Mucosa of stomach (tissue), 1 donor: ENCODE measurements at regions not wholly inside any gene's neighbourhood (a gene's known extent, or its start where the extent isn't known, plus 50 kb on each side); places are given as distances from the start of the nearest gene placed in this dataset.

Source experiments
- H3K27me3 ChIP-seq: one replicate; pipeline ENCODE4 v1.7.0; 2013; ENCODE audit warnings: mild to moderate bottlenecking, low read length; ENCODE audit not compliant: control insufficient read depth, insufficient read depth
- H3K36me3 ChIP-seq: one replicate; pipeline ENCODE4 v1.7.0; 2013; ENCODE audit warnings: low read length; ENCODE audit not compliant: control insufficient read depth, insufficient read depth
- H3K4me1 ChIP-seq: one replicate; pipeline ENCODE4 v1.7.0; 2013; ENCODE audit warnings: mild to moderate bottlenecking, low read length; ENCODE audit not compliant: control insufficient read depth, insufficient read depth
- H3K4me3 ChIP-seq: one replicate; pipeline ENCODE4 v1.7.0; 2013; ENCODE audit warnings: low read length
- H3K9ac ChIP-seq: one replicate; pipeline ENCODE4 v1.7.0; 2013; ENCODE audit warnings: mild to moderate bottlenecking, low read length, moderate library complexity
- H3K9me3 ChIP-seq: one replicate; pipeline ENCODE4 v1.7.0; 2013; ENCODE audit warnings: mild to moderate bottlenecking, low read length, moderate library complexity; ENCODE audit not compliant: control insufficient read depth
- donor health status: Pancreatic carcinoma.

- Histone ChIP-seq H3K4me1 (no peaks in the 10 kb centered on the region), H3K4me3 (no peak overlapping the region), H3K9ac (no peak overlapping the region), H3K36me3 (no peaks in the 10 kb centered on the region), H3K27me3 (no peaks in the 10 kb centered on the region), H3K9me3 (no peaks in the 10 kb centered on the region)
These were observed 260.8 kb downstream of the BCOR start for GRCh38 chrX:39836802-39837420.

- H3K9ac ChIP-seq, result no peak overlapping the region
- no peaks in the 10 kb centered on the region for H3K4me1 ChIP-seq
- H3K36me3 ChIP-seq, result no peaks in the 10 kb centered on the region
- H3K9me3 ChIP-seq, result no peaks in the 10 kb centered on the region
- no peak overlapping the region for H3K4me3 ChIP-seq
- H3K27me3 ChIP-seq, result no peaks in the 10 kb centered on the region
These were observed 260.1 kb downstream of the BCOR start for GRCh38 chrX:39837688-39838087.

- H3K27me3 ChIP-seq, result no peaks in the 10 kb centered on the region
- no peaks in the 10 kb centered on the region for H3K36me3 ChIP-seq
- no peaks in the 10 kb centered on the region for H3K9me3 ChIP-seq
- no peaks in the 10 kb centered on the region for H3K4me1 ChIP-seq
- no peak overlapping the region for H3K9ac ChIP-seq
- no peak overlapping the region for H3K4me3 ChIP-seq
These were observed 258.4 kb downstream of the BCOR start for GRCh38 chrX:39839371-39839770.

GRCh38 chrX:39840133-39840532, 257.6 kb downstream of the BCOR start:
- Histone ChIP-seq H3K9me3 (no peaks in the 10 kb centered on the region), H3K36me3 (no peaks in the 10 kb centered on the region), H3K27me3 (no peaks in the 10 kb centered on the region), H3K4me3 (no peak overlapping the region), H3K9ac (no peak overlapping the region), H3K4me1 (no peaks in the 10 kb centered on the region)

- Histone ChIP-seq H3K4me3 (no peak overlapping the region), H3K9me3 (no peaks in the 10 kb centered on the region), H3K36me3 (no peaks in the 10 kb centered on the region), H3K9ac (no peak overlapping the region), H3K27me3 (no peaks in the 10 kb centered on the region), H3K4me1 (peaks cover 4% of the 10 kb centered on the region)
These were observed 257.1 kb downstream of the BCOR start for GRCh38 chrX:39840581-39841093.

- no peaks in the 10 kb centered on the region for H3K27me3 ChIP-seq
These were observed 256.2 kb downstream of the BCOR start for GRCh38 chrX:39841604-39842003.

GRCh38 chrX:39842281-39842973, 255.3 kb downstream of the BCOR start:
- Histone ChIP-seq H3K27me3 (no peaks in the 10 kb centered on the region), H3K4me1 (peaks cover 4% of the 10 kb centered on the region), H3K36me3 (no peaks in the 10 kb centered on the region), H3K9me3 (no peaks in the 10 kb centered on the region), H3K4me3 (no peak overlapping the region), H3K9ac (no peak overlapping the region)

More at GRCh38 chrX:39841604-39842003, 256.2 kb downstream of the BCOR start:
- Histone ChIP-seq H3K9me3 (no peaks in the 10 kb centered on the region), H3K4me3 (no peak overlapping the region), H3K9ac (no peak overlapping the region), H3K36me3 (no peaks in the 10 kb centered on the region), H3K4me1 (peaks cover 4% of the 10 kb centered on the region)

- no peak overlapping the region for H3K9ac ChIP-seq
- H3K4me3 ChIP-seq, result no peak overlapping the region
- H3K4me1 ChIP-seq, result peaks cover 8% of the 10 kb centered on the region
- H3K36me3 ChIP-seq, result no peaks in the 10 kb centered on the region
- no peaks in the 10 kb centered on the region for H3K9me3 ChIP-seq
- H3K27me3 ChIP-seq, result no peaks in the 10 kb centered on the region
These were observed 254.4 kb downstream of the BCOR start for GRCh38 chrX:39843318-39843717.

GRCh38 chrX:39845233-39845632, 252.5 kb downstream of the BCOR start:
- H3K4me3 ChIP-seq, result no peak overlapping the region
- H3K4me1 ChIP-seq, result peaks cover 17% of the 10 kb centered on the region
- H3K9ac ChIP-seq, result no peak overlapping the region
- H3K36me3 ChIP-seq, result no peaks in the 10 kb centered on the region
- H3K27me3 ChIP-seq, result no peaks in the 10 kb centered on the region
- H3K9me3 ChIP-seq, result no peaks in the 10 kb centered on the region

GRCh38 chrX:39846460-39846859, 251.3 kb downstream of the BCOR start:
- H3K4me1 ChIP-seq, result peaks cover 23% of the 10 kb centered on the region
- H3K9me3 ChIP-seq, result no peaks in the 10 kb centered on the region
- H3K36me3 ChIP-seq, result no peaks in the 10 kb centered on the region
- no peaks in the 10 kb centered on the region for H3K27me3 ChIP-seq
- H3K9ac ChIP-seq, result no peak overlapping the region
- H3K4me3 ChIP-seq, result no peak overlapping the region

GRCh38 chrX:39848243-39848642, 249.5 kb downstream of the BCOR start:
- H3K36me3 ChIP-seq, result no peaks in the 10 kb centered on the region
- no peak overlapping the region for H3K9ac ChIP-seq
- no peaks in the 10 kb centered on the region for H3K9me3 ChIP-seq
- H3K4me3 ChIP-seq, result no peak overlapping the region
- peaks cover 23% of the 10 kb centered on the region for H3K4me1 ChIP-seq
- H3K27me3 ChIP-seq, result no peaks in the 10 kb centered on the region

GRCh38 chrX:39848900-39849299, 248.9 kb downstream of the BCOR start:
- Histone ChIP-seq H3K9me3 (no peaks in the 10 kb centered on the region), H3K36me3 (no peaks in the 10 kb centered on the region), H3K4me3 (no peak overlapping the region), H3K27me3 (no peaks in the 10 kb centered on the region), H3K4me1 (peaks cover 23% of the 10 kb centered on the region), H3K9ac (no peak overlapping the region)
